ENCODE measurements at regions not wholly inside any gene's neighbourhood (a gene's known extent, or its start where the extent isn't known, plus 50 kb on each side); places are given as distances from the start of the nearest gene placed in this dataset.

DNA sequence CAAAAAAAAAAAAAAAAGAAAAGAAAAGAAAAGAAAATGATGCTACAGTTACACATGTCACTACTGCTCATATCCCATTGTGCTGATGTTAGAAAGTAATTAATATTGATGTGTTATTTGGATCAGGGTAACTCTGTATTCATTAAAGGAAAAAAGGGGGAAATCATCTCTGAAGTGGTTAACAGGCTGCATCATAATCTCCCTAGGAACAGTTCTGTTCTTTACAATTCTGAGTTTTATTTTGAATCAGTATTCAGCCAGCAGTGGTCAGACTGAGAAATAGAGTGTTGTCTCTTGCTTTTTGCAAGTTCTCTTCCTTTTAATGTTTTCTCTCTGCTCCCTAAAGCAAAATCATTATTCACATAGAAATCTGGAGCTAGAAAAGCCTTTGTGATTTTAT lies 128.6 kb upstream of the CRY1 start:
- H3K4me1 ChIP-seq (ENCODE audit: control insufficient read depth, insufficient read depth, low read length): no peaks in the 10 kb centered on the region
- H3K9me3 ChIP-seq (ENCODE audit: control insufficient read depth in 2 of 2, low read length in 2 of 2): no peaks in the 10 kb centered on the region
- no peak overlapping the region for H3K27ac ChIP-seq (ENCODE audit: low read length)
- no peaks in the 10 kb centered on the region for H3K36me3 ChIP-seq (ENCODE audit: control insufficient read depth in 2 of 2, insufficient read depth in 2 of 2, low read length in 2 of 2)
- H3K4me3 ChIP-seq (ENCODE audit: low read length in 2 of 2): no peak overlapping the region
- H3K9ac ChIP-seq (ENCODE audit: low read length in 2 of 2): no peak overlapping the region
- peaks cover 0 to 3% of the 10 kb centered on the region in 2 donors for H3K27me3 ChIP-seq (ENCODE audit: control insufficient read depth in 1 of 2, insufficient read depth in 2 of 2, low read length in 2 of 2)

DNA sequence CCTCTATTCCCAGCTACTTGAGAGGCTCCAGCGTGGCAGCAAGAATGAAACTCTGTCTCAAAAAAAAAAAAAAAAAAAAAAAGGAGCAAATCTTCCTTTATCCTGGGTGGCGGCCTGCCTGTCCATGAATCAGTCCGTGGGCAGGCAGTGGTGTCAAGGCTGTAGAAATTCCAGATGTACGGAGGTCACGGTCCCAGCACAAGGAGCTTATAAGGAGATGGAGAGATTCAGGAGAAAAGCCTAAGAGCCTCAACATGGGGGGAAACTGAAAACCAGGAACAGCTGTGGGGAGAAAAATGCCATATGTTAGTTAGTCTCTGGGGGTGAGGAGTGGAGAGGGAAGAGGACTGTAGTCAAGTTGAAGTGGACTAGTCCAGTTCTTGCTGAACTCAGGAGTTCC lies 130.5 kb upstream of the CRY1 start:
- Histone ChIP-seq H3K4me3 (ENCODE audit: low read length in 2 of 2) (no peak overlapping the region), H3K27me3 (ENCODE audit: control insufficient read depth in 1 of 2, insufficient read depth in 2 of 2, low read length in 2 of 2) (peaks cover 0 to 3% of the 10 kb centered on the region in 2 donors), H3K9me3 (ENCODE audit: control insufficient read depth in 2 of 2, low read length in 2 of 2) (peaks cover 0 to under 1% of the 10 kb centered on the region in 2 donors), H3K4me1 (ENCODE audit: control insufficient read depth, insufficient read depth, low read length) (no peaks in the 10 kb centered on the region), H3K36me3 (ENCODE audit: control insufficient read depth in 2 of 2, insufficient read depth in 2 of 2, low read length in 2 of 2) (no peaks in the 10 kb centered on the region), H3K27ac (ENCODE audit: low read length) (no peak overlapping the region), H3K9ac (ENCODE audit: low read length in 2 of 2) (no peak overlapping the region)

DNA sequence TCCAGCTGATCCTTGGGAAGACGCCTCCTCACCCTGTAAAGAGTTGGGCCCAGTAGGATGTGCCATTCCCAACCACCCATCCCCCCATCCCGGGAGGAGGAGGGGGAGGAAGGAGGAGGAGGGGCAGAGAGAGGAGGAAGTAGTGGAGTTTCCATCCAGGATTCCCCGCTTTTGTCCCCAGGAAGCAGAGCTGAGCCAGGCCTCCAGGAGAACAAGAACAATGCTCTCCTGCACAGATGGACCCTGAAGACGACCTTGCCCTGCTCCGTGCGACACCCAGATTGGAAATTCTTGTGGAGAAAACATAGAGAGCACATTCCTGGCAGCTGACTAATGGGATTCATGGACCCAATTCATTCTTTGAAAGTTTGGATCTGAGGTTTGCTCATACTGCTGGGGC lies 132.3 kb upstream of the CRY1 start:
- no peak overlapping the region for H3K4me3 ChIP-seq (ENCODE audit: low read length in 2 of 2)
- H3K27ac ChIP-seq (ENCODE audit: low read length): no peak overlapping the region
- H3K27me3 ChIP-seq (ENCODE audit: control insufficient read depth in 1 of 2, insufficient read depth in 2 of 2, low read length in 2 of 2): peaks cover 0 to 3% of the 10 kb centered on the region in 2 donors
- H3K36me3 ChIP-seq (ENCODE audit: control insufficient read depth in 2 of 2, insufficient read depth in 2 of 2, low read length in 2 of 2): no peaks in the 10 kb centered on the region
- H3K9ac ChIP-seq (ENCODE audit: low read length in 2 of 2): no peak overlapping the region
- peaks cover 0 to 4% of the 10 kb centered on the region in 2 donors for H3K9me3 ChIP-seq (ENCODE audit: control insufficient read depth in 2 of 2, low read length in 2 of 2)
- no peaks in the 10 kb centered on the region for H3K4me1 ChIP-seq (ENCODE audit: control insufficient read depth, insufficient read depth, low read length)

DNA sequence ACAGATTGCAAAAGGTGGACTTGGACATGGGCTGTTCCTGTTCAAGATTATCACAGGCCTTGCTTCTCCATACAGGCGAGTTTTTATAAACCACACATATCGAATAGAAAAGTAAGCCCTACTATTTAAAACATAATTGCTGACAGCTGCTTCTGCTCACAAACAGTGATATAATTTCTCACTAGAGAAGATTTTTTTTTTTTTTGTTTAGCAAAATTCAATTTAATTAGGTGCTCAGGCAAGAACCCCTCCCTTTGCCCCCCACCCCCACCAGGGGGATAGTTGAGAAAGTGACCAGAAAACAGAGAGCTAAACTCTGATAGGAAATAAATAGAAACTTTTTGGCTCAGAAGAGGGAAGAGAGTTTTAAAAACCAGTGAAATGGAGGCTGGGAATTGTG lies 132.8 kb upstream of the CRY1 start:
- Histone ChIP-seq H3K4me3 (ENCODE audit: low read length in 2 of 2) (no peak overlapping the region), H3K9me3 (ENCODE audit: control insufficient read depth in 2 of 2, low read length in 2 of 2) (peaks cover 0 to 4% of the 10 kb centered on the region in 2 donors), H3K9ac (ENCODE audit: low read length in 2 of 2) (no peak overlapping the region), H3K27ac (ENCODE audit: low read length) (no peak overlapping the region), H3K4me1 (ENCODE audit: control insufficient read depth, insufficient read depth, low read length) (no peaks in the 10 kb centered on the region), H3K27me3 (ENCODE audit: control insufficient read depth in 1 of 2, insufficient read depth in 2 of 2, low read length in 2 of 2) (peaks cover 0 to 3% of the 10 kb centered on the region in 2 donors), H3K36me3 (ENCODE audit: control insufficient read depth in 2 of 2, insufficient read depth in 2 of 2, low read length in 2 of 2) (no peaks in the 10 kb centered on the region)

DNA sequence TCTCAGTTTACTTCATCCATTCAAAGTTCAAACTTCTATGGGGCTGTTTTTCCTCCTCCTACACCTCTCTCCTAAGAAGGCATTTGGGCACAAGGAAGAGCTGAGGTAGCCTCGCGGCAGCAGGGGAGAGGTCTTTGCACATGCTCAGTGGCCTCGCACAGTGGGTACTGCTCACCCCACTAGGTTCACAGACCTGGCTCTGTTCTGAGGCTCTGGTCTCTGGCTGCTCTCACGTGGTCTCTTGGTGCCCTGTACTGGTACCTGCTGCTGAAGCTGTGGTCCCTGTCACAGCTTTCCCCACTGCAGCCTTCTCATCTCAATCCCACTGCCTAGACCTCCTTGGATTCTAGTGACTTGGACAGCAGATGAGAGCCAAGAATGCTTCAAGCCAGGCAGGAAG lies 134.7 kb upstream of the CRY1 start:
- peaks cover 0 to 5% of the 10 kb centered on the region in 2 donors for H3K27me3 ChIP-seq (ENCODE audit: control insufficient read depth in 1 of 2, insufficient read depth in 2 of 2, low read length in 2 of 2)
- no peak overlapping the region for H3K9ac ChIP-seq (ENCODE audit: low read length in 2 of 2)
- peaks cover 0 to 4% of the 10 kb centered on the region in 2 donors for H3K9me3 ChIP-seq (ENCODE audit: control insufficient read depth in 2 of 2, low read length in 2 of 2)

DNA sequence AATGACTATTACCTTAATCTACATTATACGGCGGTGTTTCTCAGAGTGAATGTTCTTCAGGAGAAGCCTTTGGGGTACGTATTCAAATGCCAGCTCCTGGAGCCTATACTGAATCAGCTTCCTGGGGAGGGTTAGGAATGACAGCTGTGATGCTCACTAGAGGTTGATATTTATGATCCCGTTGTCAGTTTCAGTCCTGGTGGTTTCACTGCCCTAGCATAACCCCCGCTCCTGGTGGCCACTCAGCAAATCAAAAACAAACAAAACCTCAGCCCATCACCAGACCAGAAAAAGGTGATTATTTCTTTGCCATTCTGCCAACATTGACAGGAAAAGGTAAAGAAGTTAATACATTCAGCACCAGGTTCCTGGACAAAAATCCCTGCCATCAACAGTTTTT lies 136.5 kb upstream of the CRY1 start:
- H3K4me1 ChIP-seq (ENCODE audit: control insufficient read depth, insufficient read depth, low read length): no peaks in the 10 kb centered on the region
- H3K27ac ChIP-seq (ENCODE audit: low read length): no peak overlapping the region
- peaks cover 0 to 5% of the 10 kb centered on the region in 2 donors for H3K27me3 ChIP-seq (ENCODE audit: control insufficient read depth in 1 of 2, insufficient read depth in 2 of 2, low read length in 2 of 2)
- H3K4me3 ChIP-seq (ENCODE audit: low read length in 2 of 2): no peak overlapping the region
- peaks cover 0 to 4% of the 10 kb centered on the region in 2 donors for H3K9me3 ChIP-seq (ENCODE audit: control insufficient read depth in 2 of 2, low read length in 2 of 2)
- no peaks in the 10 kb centered on the region for H3K36me3 ChIP-seq (ENCODE audit: control insufficient read depth in 2 of 2, insufficient read depth in 2 of 2, low read length in 2 of 2)
- H3K9ac ChIP-seq (ENCODE audit: low read length in 2 of 2): no peak overlapping the region

More for the DNA sequence above, 134.7 kb upstream of the CRY1 start:
- Histone ChIP-seq H3K4me1 (ENCODE audit: control insufficient read depth, insufficient read depth, low read length) (no peaks in the 10 kb centered on the region), H3K27ac (ENCODE audit: low read length) (no peak overlapping the region), H3K4me3 (ENCODE audit: low read length in 2 of 2) (no peak overlapping the region), H3K36me3 (ENCODE audit: control insufficient read depth in 2 of 2, insufficient read depth in 2 of 2, low read length in 2 of 2) (no peaks in the 10 kb centered on the region)

DNA sequence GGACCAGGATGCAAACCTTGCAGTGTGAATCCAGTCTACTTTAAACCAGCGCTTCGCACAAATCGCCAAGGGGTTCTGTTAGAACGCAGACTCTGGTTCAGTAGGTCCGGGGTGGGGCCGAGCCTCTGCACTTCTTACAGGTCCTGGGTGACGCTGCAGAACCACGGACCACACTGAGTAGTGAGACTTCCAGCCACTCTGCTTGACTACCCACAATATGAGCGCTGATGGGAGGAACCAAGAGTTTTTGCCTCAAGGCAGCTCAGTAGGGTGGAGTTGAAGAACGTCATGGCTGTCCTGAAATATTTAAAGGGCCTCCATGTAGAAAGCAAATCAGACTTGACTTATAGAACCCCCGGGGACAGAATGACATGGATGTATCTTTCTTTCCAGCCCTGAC lies 138.0 kb upstream of the CRY1 start:
- Histone ChIP-seq H3K9me3 (ENCODE audit: control insufficient read depth in 2 of 2, low read length in 2 of 2) (peaks cover 0 to 4% of the 10 kb centered on the region in 2 donors), H3K27ac (ENCODE audit: low read length) (no peak overlapping the region), H3K4me1 (ENCODE audit: control insufficient read depth, insufficient read depth, low read length) (no peaks in the 10 kb centered on the region), H3K27me3 (ENCODE audit: control insufficient read depth in 1 of 2, insufficient read depth in 2 of 2, low read length in 2 of 2) (peaks cover 3 to 11% of the 10 kb centered on the region in 2 donors), H3K9ac (ENCODE audit: low read length in 2 of 2) (no peak overlapping the region), H3K36me3 (ENCODE audit: control insufficient read depth in 2 of 2, insufficient read depth in 2 of 2, low read length in 2 of 2) (no peaks in the 10 kb centered on the region), H3K4me3 (ENCODE audit: low read length in 2 of 2) (no peak overlapping the region)

DNA sequence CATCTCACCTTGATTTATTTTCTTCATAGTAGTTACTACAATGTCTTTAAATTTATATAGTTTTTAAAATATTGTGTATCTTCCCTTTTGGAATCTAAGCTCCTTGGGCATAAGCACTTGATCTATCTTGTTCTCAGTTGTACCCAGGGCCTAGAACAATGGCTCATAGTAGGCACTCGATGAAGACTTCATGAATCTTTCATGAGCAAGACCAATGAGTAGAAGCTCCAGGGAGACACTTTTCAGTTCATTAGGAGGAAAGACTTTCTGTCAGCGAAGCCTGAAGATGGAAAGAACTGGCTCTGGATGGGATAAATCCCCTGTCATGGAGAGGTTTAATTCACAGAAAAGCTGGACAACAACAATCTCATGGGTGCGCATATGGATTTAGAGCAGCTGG lies 140.2 kb upstream of the CRY1 start:
- Histone ChIP-seq H3K4me1 (ENCODE audit: control insufficient read depth, insufficient read depth, low read length) (no peaks in the 10 kb centered on the region), H3K9ac (ENCODE audit: low read length in 2 of 2) (no peak overlapping the region), H3K36me3 (ENCODE audit: control insufficient read depth in 2 of 2, insufficient read depth in 2 of 2, low read length in 2 of 2) (no peaks in the 10 kb centered on the region), H3K4me3 (ENCODE audit: low read length in 2 of 2) (no peak overlapping the region), H3K27ac (ENCODE audit: low read length) (no peak overlapping the region), H3K27me3 (ENCODE audit: control insufficient read depth in 1 of 2, insufficient read depth in 2 of 2, low read length in 2 of 2) (peaks cover 3 to 11% of the 10 kb centered on the region in 2 donors), H3K9me3 (ENCODE audit: control insufficient read depth in 2 of 2, low read length in 2 of 2) (peaks cover 0 to 4% of the 10 kb centered on the region in 2 donors)

DNA sequence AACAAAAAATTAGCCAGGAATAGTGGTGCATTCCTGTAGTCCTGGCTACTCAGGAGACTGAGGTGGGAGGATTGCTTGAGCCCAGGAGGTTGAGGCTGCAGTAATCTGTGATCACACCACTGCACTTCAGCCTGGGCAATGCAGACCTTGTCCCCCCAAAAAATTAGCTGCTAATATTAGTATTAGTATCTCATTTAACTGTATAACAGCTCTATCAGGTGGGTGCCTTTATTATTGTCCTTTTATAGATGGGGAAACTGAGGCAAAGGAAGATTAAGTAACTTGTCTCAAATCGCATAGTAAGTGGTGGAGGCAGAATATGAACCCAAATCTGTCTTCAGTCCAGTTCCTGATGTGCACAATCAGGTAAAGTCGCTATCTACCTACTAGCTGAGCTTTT lies 142.3 kb upstream of the CRY1 start:
- Histone ChIP-seq H3K27ac (ENCODE audit: low read length) (no peak overlapping the region), H3K9me3 (ENCODE audit: control insufficient read depth in 2 of 2, low read length in 2 of 2) (no peaks in the 10 kb centered on the region), H3K4me1 (ENCODE audit: control insufficient read depth, insufficient read depth, low read length) (no peaks in the 10 kb centered on the region), H3K27me3 (ENCODE audit: control insufficient read depth in 1 of 2, insufficient read depth in 2 of 2, low read length in 2 of 2) (peaks cover 3 to 11% of the 10 kb centered on the region in 2 donors), H3K4me3 (ENCODE audit: low read length in 2 of 2) (no peak overlapping the region), H3K9ac (ENCODE audit: low read length in 2 of 2) (no peak overlapping the region), H3K36me3 (ENCODE audit: control insufficient read depth in 2 of 2, insufficient read depth in 2 of 2, low read length in 2 of 2) (no peaks in the 10 kb centered on the region)

DNA sequence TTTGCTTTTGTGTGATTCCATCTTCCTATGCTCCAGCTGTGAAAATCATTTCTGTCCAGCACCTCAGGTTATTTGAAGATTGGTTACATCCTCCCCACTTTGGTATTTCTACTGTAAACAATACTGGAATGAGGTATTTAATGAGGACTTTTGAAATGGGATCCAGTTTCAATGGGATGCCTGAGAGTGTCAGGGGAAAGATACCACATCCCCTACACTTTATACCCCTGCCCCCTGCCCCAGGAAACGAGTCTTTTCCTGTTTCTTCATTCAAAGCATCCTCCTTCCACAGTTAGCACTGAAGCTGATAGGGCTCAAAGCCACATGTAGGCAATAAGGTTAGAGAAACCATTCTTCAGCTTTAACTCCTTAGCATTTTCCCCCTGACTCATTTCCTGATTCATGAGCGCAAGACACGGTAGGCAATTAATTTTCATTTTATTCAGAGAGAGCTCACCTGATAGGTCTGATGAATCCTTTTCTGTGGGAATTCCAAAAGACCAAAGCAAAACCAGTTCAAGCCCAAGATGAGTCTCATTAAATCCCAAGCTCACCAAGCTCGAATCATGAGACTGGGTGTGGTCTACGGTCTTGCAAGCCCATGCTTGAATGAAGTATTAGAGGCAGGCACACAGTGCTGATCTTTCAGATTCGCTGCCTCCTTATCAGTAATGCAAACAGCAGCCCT lies 143.6 kb upstream of the CRY1 start:
- no peak overlapping the region for H3K4me3 ChIP-seq (ENCODE audit: low read length in 2 of 2)
- no peaks in the 10 kb centered on the region for H3K36me3 ChIP-seq (ENCODE audit: control insufficient read depth in 2 of 2, insufficient read depth in 2 of 2, low read length in 2 of 2)
- H3K27ac ChIP-seq (ENCODE audit: low read length): no peak overlapping the region
- H3K9ac ChIP-seq (ENCODE audit: low read length in 2 of 2): no peak overlapping the region
- H3K27me3 ChIP-seq (ENCODE audit: control insufficient read depth in 1 of 2, insufficient read depth in 2 of 2, low read length in 2 of 2): peaks cover 3 to 9% of the 10 kb centered on the region in 2 donors
- peaks cover 5% of the 10 kb centered on the region for H3K4me1 ChIP-seq (ENCODE audit: control insufficient read depth, insufficient read depth, low read length)
- no peaks in the 10 kb centered on the region for H3K9me3 ChIP-seq (ENCODE audit: control insufficient read depth in 2 of 2, low read length in 2 of 2)

DNA sequence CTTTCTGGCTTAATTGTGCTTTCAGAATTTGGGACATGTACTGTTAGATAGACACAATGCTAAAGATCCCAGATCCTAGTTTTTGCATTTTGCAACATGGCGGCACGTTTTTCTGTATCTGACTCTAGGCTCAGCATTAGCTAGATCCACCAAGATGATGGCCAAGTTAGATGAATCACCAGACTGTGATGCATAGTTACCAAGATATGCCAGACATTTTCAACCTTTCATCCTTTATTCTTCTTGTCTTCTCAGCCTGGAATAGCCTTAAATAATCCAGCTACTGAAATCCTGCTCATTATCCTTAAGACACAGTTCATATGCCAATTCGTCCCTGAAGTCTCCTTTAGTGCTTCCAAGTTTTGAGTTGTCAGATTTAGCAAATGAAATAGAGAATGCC lies 144.9 kb upstream of the CRY1 start:
- Histone ChIP-seq H3K27ac (ENCODE audit: low read length) (no peak overlapping the region), H3K36me3 (ENCODE audit: control insufficient read depth in 2 of 2, insufficient read depth in 2 of 2, low read length in 2 of 2) (no peaks in the 10 kb centered on the region), H3K9me3 (ENCODE audit: control insufficient read depth in 2 of 2, low read length in 2 of 2) (no peaks in the 10 kb centered on the region), H3K27me3 (ENCODE audit: control insufficient read depth in 1 of 2, insufficient read depth in 2 of 2, low read length in 2 of 2) (peaks cover 3 to 10% of the 10 kb centered on the region in 2 donors), H3K4me3 (ENCODE audit: low read length in 2 of 2) (no peak overlapping the region), H3K9ac (ENCODE audit: low read length in 2 of 2) (no peak overlapping the region), H3K4me1 (ENCODE audit: control insufficient read depth, insufficient read depth, low read length) (peaks cover 5% of the 10 kb centered on the region)
